ENCODE measurements at regions not wholly inside any gene's neighbourhood (a gene's known extent, or its start where the extent isn't known, plus 50 kb on each side); places are given as distances from the start of the nearest gene placed in this dataset.
"Not testable (repeated sequence)": the region's sequence is repeated elsewhere in the genome, so short reads cannot be mapped to it uniquely, and the experiment has no call there.

GRCh38 chr20:6715401-6715941 lies 52.0 kb upstream of the BMP2 start:
- DNase-seq (ENCODE audit: low spot score) = no peak

- DNase-seq (ENCODE audit: low spot score) = peak; percentile 55
These were observed 53.2 kb upstream of the BMP2 start for GRCh38 chr20:6714279-6714711.

GRCh38 chr20:6711951-6712649 lies 55.4 kb upstream of the BMP2 start:
- DNase-seq (ENCODE audit: low spot score) = peak; percentile 57

- no peak for DNase-seq (ENCODE audit: low spot score)
These were observed 57.4 kb upstream of the BMP2 start for GRCh38 chr20:6709910-6710595.

GRCh38 chr20:6708010-6708409 lies 59.5 kb upstream of the BMP2 start:
- DNase-seq (ENCODE audit: low spot score) = peak; percentile 68

GRCh38 chr20:6707321-6707831 lies 60.1 kb upstream of the BMP2 start:
- DNase-seq (ENCODE audit: low spot score) = no peak

DNA sequence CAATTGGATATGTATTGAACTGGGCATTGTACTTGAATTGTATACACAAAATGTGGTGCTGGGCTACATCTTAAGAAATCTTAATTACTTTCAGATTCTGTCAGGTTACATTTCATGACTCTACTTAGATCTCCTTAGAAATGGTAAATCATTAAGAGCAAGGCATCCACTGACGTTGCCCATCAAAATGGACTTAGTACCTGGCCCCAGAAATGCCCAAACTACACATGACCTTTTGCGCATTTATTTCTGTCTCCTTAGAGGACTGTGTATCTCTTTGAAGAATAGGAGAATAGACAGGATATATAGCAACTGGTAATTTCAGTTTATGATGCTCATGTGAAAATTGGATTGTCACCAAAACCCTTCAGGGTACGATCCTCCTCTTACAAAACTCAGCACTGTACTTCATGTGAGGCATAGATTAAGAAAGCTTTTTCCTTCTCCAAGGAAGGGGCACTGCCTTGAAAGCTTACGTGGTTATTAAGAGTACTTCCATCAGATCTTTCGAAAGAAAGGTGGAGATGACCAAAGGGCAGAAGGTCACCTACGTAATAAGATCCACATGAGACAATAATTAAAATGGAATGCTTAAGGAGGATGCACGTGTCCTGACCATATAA lies 61.4 kb upstream of the BMP2 start:
- peak; percentile 23 for DNase-seq (ENCODE audit: low spot score)

DNA sequence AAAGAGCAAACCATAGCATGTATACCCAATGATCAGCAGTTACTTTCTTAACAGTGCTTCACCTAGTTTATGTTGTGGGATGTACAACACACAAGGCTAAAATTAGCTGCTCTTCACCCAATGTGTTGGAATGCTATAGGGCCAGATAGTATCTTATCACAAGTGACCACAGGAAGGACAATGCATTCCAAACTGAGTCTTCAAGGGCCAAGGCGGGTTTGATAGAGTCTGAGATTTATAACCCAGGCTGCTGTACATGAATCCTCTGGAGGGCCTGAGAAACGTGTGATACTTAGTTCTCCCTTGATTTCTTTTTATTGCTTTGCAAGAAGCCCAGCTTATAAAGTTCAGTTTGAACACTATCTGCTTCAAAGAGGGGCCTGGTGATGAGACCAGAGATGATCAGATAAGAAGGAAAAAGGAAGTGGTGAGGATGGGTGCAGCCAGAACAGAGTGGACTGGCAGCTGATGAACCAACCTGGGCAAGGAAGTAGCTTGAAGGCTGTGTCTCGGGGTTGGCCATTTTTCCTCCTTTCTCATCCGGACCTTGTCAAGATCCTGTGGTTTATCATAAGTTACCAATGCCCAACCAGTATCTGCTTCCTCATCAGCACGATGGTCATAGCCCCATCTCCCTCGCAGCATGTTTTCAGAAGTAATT lies 62.2 kb upstream of the BMP2 start:
- peak; percentile 65 for DNase-seq (ENCODE audit: low spot score)

GRCh38 chr20:6704132-6704861 lies 63.2 kb upstream of the BMP2 start:
- peak; percentile 79 for DNase-seq (ENCODE audit: low spot score)

- DNase-seq (ENCODE audit: low spot score) = no peak
These were observed 63.8 kb upstream of the BMP2 start for GRCh38 chr20:6703656-6704055.

GRCh38 chr20:6703047-6703446 lies 64.4 kb upstream of the BMP2 start:
- DNase-seq (ENCODE audit: low spot score) = no peak

DNA sequence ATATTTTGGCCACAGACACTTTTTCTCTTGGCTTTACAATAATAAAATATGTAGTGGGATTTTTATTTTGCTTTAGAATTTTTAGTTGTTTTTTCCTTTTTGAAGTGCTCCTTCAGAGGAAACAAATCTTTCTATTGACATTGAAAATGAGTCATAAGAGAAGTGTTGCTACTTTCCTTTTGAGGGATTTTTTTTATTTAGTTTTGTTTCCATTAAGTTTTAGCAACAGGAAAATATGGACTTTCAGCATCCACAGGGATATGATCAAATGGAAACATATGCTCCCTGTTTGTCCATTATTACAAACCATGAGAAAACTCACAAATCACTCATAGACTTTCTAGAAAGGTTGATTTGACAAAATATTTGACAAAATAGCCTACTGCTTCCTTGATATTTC lies 65.3 kb upstream of the BMP2 start:
- DNase-seq (ENCODE audit: low spot score) = peak; percentile 29

- DNase-seq (ENCODE audit: low spot score) = no peak
These were observed 66.7 kb upstream of the BMP2 start for GRCh38 chr20:6700563-6701329.

DNA sequence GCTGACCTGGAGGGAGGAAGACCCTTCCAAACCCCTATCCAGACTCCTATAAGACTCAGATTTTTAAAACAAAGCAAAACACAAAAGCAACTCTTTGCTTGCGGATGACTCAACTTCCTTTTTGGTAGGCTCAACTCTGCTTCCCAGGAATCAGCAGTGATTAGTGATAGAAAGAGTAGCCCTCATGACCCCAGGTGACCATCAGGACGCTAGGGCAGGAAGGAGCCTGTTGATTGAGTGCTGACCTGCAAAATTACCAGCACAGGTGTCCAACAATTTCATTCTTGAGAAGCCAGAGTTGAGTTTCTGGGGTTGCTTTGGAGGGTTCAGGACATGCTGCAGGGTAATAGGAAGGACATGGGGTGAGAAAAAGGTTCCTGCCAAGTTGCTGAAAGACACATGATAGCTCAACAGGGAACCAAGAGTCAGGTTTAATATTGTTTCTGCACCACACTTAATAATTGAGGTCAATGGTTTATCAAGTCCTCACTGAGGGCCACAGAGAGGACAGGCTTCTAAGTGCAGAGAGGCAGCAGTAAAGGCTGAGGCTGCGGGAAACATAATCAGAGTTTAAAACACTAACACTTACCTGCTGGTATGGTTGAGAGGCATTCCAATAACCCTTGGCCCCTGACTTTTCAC lies 67.4 kb upstream of the BMP2 start:
- no peak for DNase-seq (ENCODE audit: low spot score)

- peak; percentile 5 for DNase-seq (ENCODE audit: low spot score)
These were observed 68.8 kb upstream of the BMP2 start for GRCh38 chr20:6698723-6699122.

DNA sequence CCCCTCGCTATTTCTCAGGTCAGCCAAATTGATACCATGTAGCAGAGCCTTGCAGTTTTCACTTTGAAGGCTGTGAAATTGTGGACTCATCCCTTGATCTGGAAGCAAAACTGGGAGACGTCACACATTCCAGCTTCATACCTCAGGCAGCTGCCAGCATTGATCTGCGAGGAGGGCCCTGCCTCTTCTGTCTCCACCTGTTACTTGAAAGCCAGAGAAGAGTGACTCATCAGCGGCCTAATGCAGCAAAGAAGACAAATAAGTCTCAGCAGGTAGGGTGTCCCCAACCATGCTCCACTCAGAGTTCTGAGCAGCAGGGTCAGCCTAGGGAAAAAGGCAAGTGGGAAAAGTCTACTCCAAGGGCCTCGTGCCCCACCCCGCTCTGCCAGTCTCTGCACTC lies 69.4 kb upstream of the BMP2 start:
- peak; percentile 87 for DNase-seq (ENCODE audit: low spot score)

- DNase-seq (ENCODE audit: low spot score) = peak; percentile 12
These were observed 70.1 kb upstream of the BMP2 start for GRCh38 chr20:6697228-6697972.

DNA sequence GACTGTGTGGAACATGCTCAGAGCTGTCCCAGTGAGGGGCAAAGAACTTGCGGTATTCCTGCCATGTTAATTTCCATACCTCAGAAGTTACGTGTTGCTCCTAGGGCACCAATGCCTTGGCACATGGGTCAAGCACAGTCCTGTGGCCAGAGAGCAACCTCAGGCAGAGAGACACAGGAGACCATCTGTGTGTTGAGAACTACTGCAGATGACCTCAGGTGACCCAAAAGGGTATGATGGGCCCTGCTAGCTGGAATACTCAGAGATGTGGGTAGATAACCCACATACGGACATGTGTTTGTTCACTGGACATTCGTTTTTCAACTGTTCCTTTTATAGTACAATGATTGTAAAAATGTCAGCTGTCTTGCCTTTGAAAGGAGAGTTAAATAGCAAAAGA lies 71.5 kb upstream of the BMP2 start:
- no peak for DNase-seq (ENCODE audit: low spot score)

- DNase-seq (ENCODE audit: low spot score) = not testable (repeated sequence)
These were observed 73.7 kb upstream of the BMP2 start for GRCh38 chr20:6693808-6694198.

All from HT-29 (cell line).